Upper lobe of left lung (tissue), 4 donors: ENCODE measurements at regions not wholly inside any gene's neighbourhood (a gene's known extent, or its start where the extent isn't known, plus 50 kb on each side); places are given as distances from the start of the nearest gene placed in this dataset.

ENCODE experiments used
- CTCF ChIP-seq, 6 experiments: fragments of 450-650 bp in 4 of 6; fragments of 200-600 bp in 2 of 6; sonication (generic) in 2 of 6; IDR thresholded peaks; one replicate each; pipeline ENCODE4 v1.5.1; 2016 to 2019; ENCODE audit warnings: antibody characterized with exemption in 6 of 6
- POLR2A ChIP-seq, 4 donors: fragments of 450-650 bp; IDR thresholded peaks; one replicate each; pipeline ENCODE4 v1.5.1; 2016 to 2017; ENCODE audit warnings: antibody characterized with exemption in 4 of 4, mild to moderate bottlenecking in 2 of 4

DNA sequence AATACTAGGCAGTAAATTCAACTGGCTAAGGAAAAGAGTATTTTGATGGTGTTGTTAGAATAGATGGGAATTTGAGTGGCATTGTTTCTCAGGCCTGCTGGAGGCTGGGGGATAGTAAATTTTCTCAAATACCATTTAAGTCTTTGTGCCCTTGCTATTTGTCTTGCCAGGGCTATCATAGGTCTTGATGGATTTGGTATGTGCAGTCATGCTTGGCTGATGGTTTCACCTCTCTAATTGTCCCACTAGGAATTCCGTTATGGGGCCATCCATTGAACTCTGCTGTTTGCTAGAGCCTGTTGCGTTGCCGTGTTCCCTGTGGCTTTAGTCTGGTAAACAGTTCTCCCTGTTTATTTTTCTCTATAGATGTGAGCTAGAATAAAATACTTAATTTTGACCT is 438.1 kb upstream of the FAM98A start:
- TF ChIP-seq POLR2A (IDR thresholded peaks at IDR 0.05) (no peak), CTCF (IDR thresholded peaks at IDR 0.05) (no peak)
